ENCODE measurements at regions not wholly inside any gene's neighbourhood (a gene's known extent, or its start where the extent isn't known, plus 50 kb on each side); places are given as distances from the start of the nearest gene placed in this dataset.

DNA sequence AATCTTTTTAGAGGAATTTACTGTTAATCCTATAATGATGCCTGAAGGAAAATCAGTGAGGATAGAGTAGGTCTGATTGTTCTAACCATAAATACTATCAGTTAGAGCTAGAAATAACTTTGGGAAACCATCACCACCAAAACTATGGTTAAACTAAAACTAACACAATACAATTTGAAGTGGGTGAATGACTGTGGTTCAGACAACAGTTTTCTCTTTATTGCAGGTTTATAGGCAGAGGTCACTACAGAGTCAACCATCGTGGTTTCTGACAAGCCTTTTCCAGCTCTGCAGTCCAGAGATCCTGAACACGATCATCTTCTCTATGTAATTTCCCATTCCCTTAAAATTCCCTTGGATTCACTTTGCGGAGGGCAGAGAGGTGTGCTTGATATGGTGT lies 134.3 kb downstream of the IBTK start:
- TF ChIP-seq, protein P1, sequence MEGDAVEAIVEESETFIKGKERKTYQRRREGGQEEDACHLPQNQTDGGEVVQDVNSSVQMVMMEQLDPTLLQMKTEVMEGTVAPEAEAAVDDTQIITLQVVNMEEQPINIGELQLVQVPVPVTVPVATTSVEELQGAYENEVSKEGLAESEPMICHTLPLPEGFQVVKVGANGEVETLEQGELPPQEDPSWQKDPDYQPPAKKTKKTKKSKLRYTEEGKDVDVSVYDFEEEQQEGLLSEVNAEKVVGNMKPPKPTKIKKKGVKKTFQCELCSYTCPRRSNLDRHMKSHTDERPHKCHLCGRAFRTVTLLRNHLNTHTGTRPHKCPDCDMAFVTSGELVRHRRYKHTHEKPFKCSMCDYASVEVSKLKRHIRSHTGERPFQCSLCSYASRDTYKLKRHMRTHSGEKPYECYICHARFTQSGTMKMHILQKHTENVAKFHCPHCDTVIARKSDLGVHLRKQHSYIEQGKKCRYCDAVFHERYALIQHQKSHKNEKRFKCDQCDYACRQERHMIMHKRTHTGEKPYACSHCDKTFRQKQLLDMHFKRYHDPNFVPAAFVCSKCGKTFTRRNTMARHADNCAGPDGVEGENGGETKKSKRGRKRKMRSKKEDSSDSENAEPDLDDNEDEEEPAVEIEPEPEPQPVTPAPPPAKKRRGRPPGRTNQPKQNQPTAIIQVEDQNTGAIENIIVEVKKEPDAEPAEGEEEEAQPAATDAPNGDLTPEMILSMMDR (IDR thresholded peaks at IDR 0.05; ENCODE audit: borderline replicate concordance, extremely low read depth, low read length, poor library complexity, severe bottlenecking): no peak
- TF ChIP-seq EZH2 (IDR thresholded peaks at IDR 0.05; ENCODE audit: borderline replicate concordance, low read depth, low read length, severe bottlenecking): no peak

All from DND-41 (cell line).